Activated CD8-positive, alpha-beta memory T cell treated with anti-CD3 and anti-CD28 coated beads for 4 hours (primary cell): ENCODE measurements at regions not wholly inside any gene's neighbourhood (a gene's known extent, or its start where the extent isn't known, plus 50 kb on each side); places are given as distances from the start of the nearest gene placed in this dataset.

Experiments used
- DNase-seq, 2 donors: peaks; one replicate each; pipeline ENCODE4 v3.0.0-alpha.2; 2020; ENCODE audit warnings: low read depth in 2 of 2

GRCh38 chr2:234601213-234601612, 104.3 kb upstream of the ARL4C start:
- no peak for DNase-seq

GRCh38 chr2:234597576-234597861, 100.6 kb upstream of the ARL4C start:
- DNase-seq = no peak

- no peak for DNase-seq
These were observed 100.1 kb upstream of the ARL4C start for GRCh38 chr2:234596696-234597575.

GRCh38 chr2:234595829-234596228, 98.9 kb upstream of the ARL4C start:
- no peak for DNase-seq

GRCh38 chr2:234594715-234595114, 97.8 kb upstream of the ARL4C start:
- no peak for DNase-seq

GRCh38 chr2:234593636-234594035, 96.8 kb upstream of the ARL4C start:
- no peak for DNase-seq

- no peak for DNase-seq
These were observed 95.7 kb upstream of the ARL4C start for GRCh38 chr2:234592541-234592940.

GRCh38 chr2:234590076-234590475, 93.2 kb upstream of the ARL4C start:
- DNase-seq = no peak

- DNase-seq = no peak
These were observed 91.2 kb upstream of the ARL4C start for GRCh38 chr2:234588054-234588430.

GRCh38 chr2:234587341-234588053, 90.6 kb upstream of the ARL4C start:
- no peak for DNase-seq

GRCh38 chr2:234583331-234583730, 86.5 kb upstream of the ARL4C start:
- no peak for DNase-seq

GRCh38 chr2:234580686-234581085, 83.8 kb upstream of the ARL4C start:
- no peak for DNase-seq

- DNase-seq = no peak
These were observed 82.5 kb upstream of the ARL4C start for GRCh38 chr2:234579231-234579962.

- DNase-seq = no peak
These were observed 81.5 kb upstream of the ARL4C start for GRCh38 chr2:234578389-234578788.

- DNase-seq = no peak
These were observed 80.3 kb upstream of the ARL4C start for GRCh38 chr2:234577191-234577590.

- DNase-seq = no peak
These were observed 74.9 kb upstream of the ARL4C start for GRCh38 chr2:234571620-234572407.

- DNase-seq = no peak
These were observed 73.6 kb upstream of the ARL4C start for GRCh38 chr2:234570476-234570875.

- DNase-seq = no peak
These were observed 73.0 kb upstream of the ARL4C start for GRCh38 chr2:234569776-234570430.

GRCh38 chr2:234566622-234567021, 69.7 kb upstream of the ARL4C start:
- DNase-seq = no peak

GRCh38 chr2:234565842-234566619, 69.2 kb upstream of the ARL4C start:
- DNase-seq = no peak

- no peak for DNase-seq
These were observed 68.3 kb upstream of the ARL4C start for GRCh38 chr2:234565201-234565600.
